Esophagus muscularis mucosa (tissue), 4 donors: ENCODE measurements at regions not wholly inside any gene's neighbourhood (a gene's known extent, or its start where the extent isn't known, plus 50 kb on each side); places are given as distances from the start of the nearest gene placed in this dataset.

Experiments
- DNase-seq: peaks from one replicate; pipeline ENCODE4 v3.0.0-alpha.2; 2017; ENCODE audit errors: extremely low spot score
- H3K27ac ChIP-seq, 4 donors: fragments of 200-600 bp; sonication (generic); replicated peaks in 1 of 4; 1 replicate in 3 of 4; 2 replicates in 1 of 4; pipeline ENCODE4 v1.5.1; 2016 to 2019; ENCODE audit warnings: mild to moderate bottlenecking in 1 of 4
- H3K27me3 ChIP-seq, 4 donors: fragments of 200-600 bp; sonication (generic); one replicate each; pipeline versions ENCODE4 v1.5.1 to v1.6.0; 2016 to 2019
- H3K36me3 ChIP-seq, 4 donors: fragments of 200-600 bp; sonication (generic); one replicate each; pipeline ENCODE4 v1.5.1; 2016 to 2019
- H3K4me1 ChIP-seq, 4 donors: fragments of 200-600 bp; sonication (generic); one replicate each; pipeline ENCODE4 v1.5.1; 2016 to 2019
- H3K4me3 ChIP-seq, 4 donors: fragments of 200-600 bp; sonication (generic); 1 replicate in 2 of 4; 2 replicates in 2 of 4; pipeline ENCODE4 v1.5.1; 2016 to 2019; ENCODE audit warnings: mild to moderate bottlenecking in 4 of 4, moderate library complexity in 1 of 4
- H3K9me3 ChIP-seq, 4 donors: fragments of 200-600 bp; sonication (generic); 1 replicate in 3 of 4; 2 replicates in 1 of 4; pipeline ENCODE4 v1.5.1; 2016 to 2019
- EP300 ChIP-seq: sonication (generic); formaldehyde crosslinking; IDR thresholded peaks from one replicate; pipeline ENCODE4 v1.6.1; 2017; ENCODE audit warnings: antibody characterized with exemption
- POLR2A ChIP-seq: fragments of 450-650 bp; IDR thresholded peaks from one replicate; pipeline ENCODE4 v1.6.1; 2017; ENCODE audit warnings: antibody characterized with exemption, moderate library complexity, mild to moderate bottlenecking, low read depth
- POLR2AphosphoS5 ChIP-seq, 2 donors: sonication (generic); formaldehyde crosslinking; IDR thresholded peaks; one replicate each; pipeline ENCODE4 v1.6.1; 2017; ENCODE audit warnings: antibody characterized with exemption in 2 of 2
- WGBS: methylation state at CpG from one replicate; pipeline ENCODE4 v1.1.5; 2018; 5-methylcytosine and 5-hydroxymethylcytosine counted together
- intact Hi-C: fragments of 100-400 bp; cut with DNase I; formaldehyde crosslinking; loops from one replicate; pipeline ENCODE4 v1.15.1; 2023
- TF ChIP-seq, protein P1 (sequence below), 3 experiments: fragments of 200-600 bp in 2 of 3; fragments of 450-650 bp in 1 of 3; sonication (generic) in 2 of 3; IDR thresholded peaks; one replicate each; pipeline ENCODE4 v1.5.1; 2017 to 2019; ENCODE audit warnings: antibody characterized with exemption in 3 of 3, mild to moderate bottlenecking in 2 of 3, moderate library complexity in 1 of 3

DNA sequence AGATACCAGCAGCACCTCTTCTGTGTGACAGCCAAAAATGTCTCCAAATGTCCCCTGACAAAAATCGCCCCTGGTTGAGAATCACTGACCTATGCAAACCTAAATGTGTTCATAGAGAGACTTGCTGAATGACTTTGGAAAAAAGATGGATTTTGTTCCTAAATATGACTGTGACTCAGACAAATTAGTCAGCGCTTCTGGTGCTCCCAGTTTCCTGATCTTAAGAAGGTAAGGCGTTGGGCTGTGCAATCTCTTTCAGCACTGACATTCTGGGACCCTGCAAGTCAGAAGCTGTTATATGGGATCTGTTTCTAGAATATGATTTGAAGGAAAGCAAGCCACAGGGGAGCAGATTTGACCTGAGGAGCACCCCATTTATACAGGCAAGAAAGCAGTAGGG is 90.6 kb upstream of the PWP1 start:
- DNase-seq = no peak
- TF ChIP-seq, protein P1, sequence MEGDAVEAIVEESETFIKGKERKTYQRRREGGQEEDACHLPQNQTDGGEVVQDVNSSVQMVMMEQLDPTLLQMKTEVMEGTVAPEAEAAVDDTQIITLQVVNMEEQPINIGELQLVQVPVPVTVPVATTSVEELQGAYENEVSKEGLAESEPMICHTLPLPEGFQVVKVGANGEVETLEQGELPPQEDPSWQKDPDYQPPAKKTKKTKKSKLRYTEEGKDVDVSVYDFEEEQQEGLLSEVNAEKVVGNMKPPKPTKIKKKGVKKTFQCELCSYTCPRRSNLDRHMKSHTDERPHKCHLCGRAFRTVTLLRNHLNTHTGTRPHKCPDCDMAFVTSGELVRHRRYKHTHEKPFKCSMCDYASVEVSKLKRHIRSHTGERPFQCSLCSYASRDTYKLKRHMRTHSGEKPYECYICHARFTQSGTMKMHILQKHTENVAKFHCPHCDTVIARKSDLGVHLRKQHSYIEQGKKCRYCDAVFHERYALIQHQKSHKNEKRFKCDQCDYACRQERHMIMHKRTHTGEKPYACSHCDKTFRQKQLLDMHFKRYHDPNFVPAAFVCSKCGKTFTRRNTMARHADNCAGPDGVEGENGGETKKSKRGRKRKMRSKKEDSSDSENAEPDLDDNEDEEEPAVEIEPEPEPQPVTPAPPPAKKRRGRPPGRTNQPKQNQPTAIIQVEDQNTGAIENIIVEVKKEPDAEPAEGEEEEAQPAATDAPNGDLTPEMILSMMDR (IDR thresholded peaks at IDR 0.05) = no peak
- no peak for TF ChIP-seq POLR2AphosphoS5 (IDR thresholded peaks at IDR 0.05)
- TF ChIP-seq EP300 = no peak
- TF ChIP-seq POLR2A = no peak
- Histone ChIP-seq H3K4me3 (no peak overlapping the region), H3K27me3 (peaks cover 0 to 3% (median 0%) of the 10 kb centered on the region in 4 donors), H3K27ac (no peak overlapping the region), H3K4me1 (no peaks in the 10 kb centered on the region), H3K9me3 (peaks cover 0 to 26% (median 15%) of the 10 kb centered on the region in 4 donors), H3K36me3 (no peaks in the 10 kb centered on the region)
- intact Hi-C loops = no loop called here
- 100% methylated on average over 3 of the region's 3 CpGs for WGBS

DNA sequence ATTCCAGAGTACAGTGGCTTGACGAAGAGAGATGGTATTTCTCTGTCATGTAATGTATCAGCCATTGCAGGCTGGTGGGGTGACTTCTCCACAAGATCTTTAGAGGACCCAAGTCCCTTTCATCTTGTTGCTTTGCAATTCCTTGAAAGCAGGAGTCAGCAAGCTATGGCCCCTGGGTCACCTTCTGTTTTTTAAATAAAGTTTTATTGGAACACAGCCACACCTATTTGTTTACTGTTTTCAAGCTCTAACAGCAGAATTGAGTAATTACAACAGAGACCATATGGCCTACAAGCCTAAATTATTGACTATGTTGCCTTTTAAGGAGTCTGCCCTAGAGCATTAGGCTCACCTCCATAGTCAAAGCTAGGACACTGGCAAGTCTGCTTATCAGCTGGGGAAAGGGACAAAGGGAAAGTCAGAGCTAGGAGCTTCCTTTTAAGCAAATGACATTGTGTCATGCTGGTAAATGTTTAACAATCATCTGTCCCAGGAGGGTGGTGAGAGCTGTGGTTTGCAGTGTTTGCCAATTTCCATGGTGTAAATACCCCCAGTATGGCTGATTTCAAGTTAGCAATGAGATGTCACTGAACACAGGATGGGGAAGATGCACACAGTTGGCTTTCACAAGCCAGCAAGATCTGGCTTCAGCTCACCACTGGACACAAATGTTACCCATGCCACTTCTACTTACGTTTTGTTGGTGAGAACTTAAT is 87.7 kb upstream of the PWP1 start:
- H3K27me3 ChIP-seq = peaks cover 0 to 3% (median 0%) of the 10 kb centered on the region in 4 donors
- no peak for DNase-seq
- no peak overlapping the region for H3K27ac ChIP-seq
- H3K4me1 ChIP-seq = no peaks in the 10 kb centered on the region
- no peak overlapping the region for H3K4me3 ChIP-seq
- H3K36me3 ChIP-seq = no peaks in the 10 kb centered on the region
- 83% methylated on average over 2 of the region's 2 CpGs for WGBS
- intact Hi-C loops = no loop called here
- peaks cover 0 to 24% (median 11%) of the 10 kb centered on the region in 4 donors for H3K9me3 ChIP-seq
- no peak for TF ChIP-seq POLR2AphosphoS5 (IDR thresholded peaks at IDR 0.05)
- TF ChIP-seq, protein P1 (IDR thresholded peaks at IDR 0.05) = no peak
- TF ChIP-seq EP300 = no peak
- no peak for TF ChIP-seq POLR2A

DNA sequence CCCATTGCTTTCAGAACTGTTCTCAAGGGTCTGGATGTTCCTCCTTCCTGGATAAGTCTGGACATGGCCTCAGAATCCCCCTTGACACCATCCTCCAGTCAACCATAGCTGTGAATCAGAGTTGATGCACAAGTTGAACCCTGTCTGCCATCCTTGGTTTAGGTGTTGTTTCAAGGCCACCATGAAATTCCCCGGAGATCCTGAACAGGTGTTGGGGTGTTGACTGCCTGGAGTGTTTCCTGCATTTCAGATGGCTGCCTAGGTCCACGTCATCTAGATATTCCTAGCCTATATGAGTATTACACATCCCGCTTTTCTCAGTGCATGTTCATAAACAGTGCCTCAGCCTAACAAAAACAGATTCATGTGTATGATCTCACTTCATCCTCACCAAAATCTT is 86.7 kb upstream of the PWP1 start:
- peaks cover 0 to 14% (median 4%) of the 10 kb centered on the region in 4 donors for H3K9me3 ChIP-seq
- WGBS = 81% methylated on average over 3 of the region's 3 CpGs
- peaks cover 0 to 3% (median 0%) of the 10 kb centered on the region in 4 donors for H3K27me3 ChIP-seq
- no peaks in the 10 kb centered on the region for H3K4me1 ChIP-seq
- intact Hi-C loops = no loop called here
- DNase-seq = no peak
- no peaks in the 10 kb centered on the region for H3K36me3 ChIP-seq
- TF ChIP-seq EP300 = no peak
- TF ChIP-seq, protein P1 (IDR thresholded peaks at IDR 0.05) = no peak
- no peak for TF ChIP-seq POLR2A
- no peak for TF ChIP-seq POLR2AphosphoS5 (IDR thresholded peaks at IDR 0.05)
- no peak overlapping the region for H3K4me3 ChIP-seq
- H3K27ac ChIP-seq = no peak overlapping the region

DNA sequence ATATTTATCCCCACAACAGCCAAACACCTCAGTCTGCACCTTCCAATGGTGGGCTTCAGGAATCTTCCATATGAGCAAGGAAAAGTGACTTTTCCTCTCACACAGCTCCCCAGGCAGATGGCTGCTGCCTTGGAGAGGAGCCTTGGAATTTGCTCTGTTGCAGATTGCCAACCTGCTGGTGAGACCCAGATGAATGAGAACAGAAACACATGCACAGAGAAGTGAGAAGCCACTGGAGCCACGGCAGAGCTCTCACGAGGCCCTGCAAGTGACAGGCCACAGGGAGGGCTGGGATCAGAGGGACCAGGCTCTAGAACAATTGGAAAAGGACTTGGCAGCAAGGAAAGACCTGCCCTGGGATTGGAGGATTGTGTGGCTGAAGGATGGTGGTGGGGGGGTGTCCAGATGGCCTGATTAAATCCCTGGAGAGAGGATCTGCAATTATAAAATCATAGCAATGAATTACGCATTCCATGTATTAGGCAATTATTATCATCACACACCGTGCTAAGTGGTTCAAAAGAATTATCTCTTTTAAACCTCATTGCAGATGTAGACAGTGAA is 84.9 kb upstream of the PWP1 start:
- no peak for TF ChIP-seq POLR2A
- TF ChIP-seq, protein P1 (IDR thresholded peaks at IDR 0.05) = no peak
- peaks cover 0 to 7% (median 0%) of the 10 kb centered on the region in 4 donors for H3K9me3 ChIP-seq
- no peak for DNase-seq
- 66% methylated on average over 4 of the region's 4 CpGs for WGBS
- peaks cover 0 to 3% (median 0%) of the 10 kb centered on the region in 4 donors for H3K27me3 ChIP-seq
- no peak overlapping the region for H3K27ac ChIP-seq
- no peaks in the 10 kb centered on the region for H3K4me1 ChIP-seq
- intact Hi-C loops = no loop called here
- no peak overlapping the region for H3K4me3 ChIP-seq
- no peaks in the 10 kb centered on the region for H3K36me3 ChIP-seq
